ENCODE measurements at regions not wholly inside any gene's neighbourhood (a gene's known extent, or its start where the extent isn't known, plus 50 kb on each side); places are given as distances from the start of the nearest gene placed in this dataset.
"Not testable (repeated sequence)": the region's sequence is repeated elsewhere in the genome, so short reads cannot be mapped to it uniquely, and the experiment has no call there.

GRCh38 chr14:105891631-105892452, 365.5 kb downstream of the TMEM121 start:
- no peaks in the 10 kb centered on the region for H3K4me1 Mint-ChIP-seq (ENCODE audit: unreplicated experiment)
- peak; percentile 48 for DNase-seq (ENCODE audit: extremely low spot score, unreplicated experiment)

GRCh38 chr14:105892453-105893441, 366.4 kb downstream of the TMEM121 start:
- not testable (repeated sequence) for H3K4me3 Mint-ChIP-seq (ENCODE audit: unreplicated experiment); H3K4me1 Mint-ChIP-seq (ENCODE audit: unreplicated experiment); H3K27me3 Mint-ChIP-seq (ENCODE audit: unreplicated experiment); H3K36me3 Mint-ChIP-seq (ENCODE audit: unreplicated experiment); H3K27ac Mint-ChIP-seq (ENCODE audit: unreplicated experiment)
- peak; percentile 76 for DNase-seq (ENCODE audit: extremely low spot score, unreplicated experiment)
- H3K9me3 Mint-ChIP-seq (ENCODE audit: unreplicated experiment), result peaks cover 13% of the 10 kb centered on the region

More at GRCh38 chr14:105891631-105892452, 365.5 kb downstream of the TMEM121 start:
- Mint-ChIP-seq H3K4me3 (ENCODE audit: unreplicated experiment) (no peak overlapping the region), H3K36me3 (ENCODE audit: unreplicated experiment) (no peaks in the 10 kb centered on the region), H3K9me3 (ENCODE audit: unreplicated experiment) (peaks cover 17% of the 10 kb centered on the region), H3K27me3 (ENCODE audit: unreplicated experiment) (no peaks in the 10 kb centered on the region), H3K27ac (ENCODE audit: unreplicated experiment) (no peak overlapping the region)
- no peak for TF ChIP-seq CTCF (IDR thresholded peaks at IDR 0.05)

GRCh38 chr14:105893686-105894085, 367.3 kb downstream of the TMEM121 start:
- H3K27ac Mint-ChIP-seq (ENCODE audit: unreplicated experiment), result not testable (repeated sequence)

GRCh38 chr14:105894125-105894977, 368.0 kb downstream of the TMEM121 start:
- Mint-ChIP-seq H3K36me3 (ENCODE audit: unreplicated experiment) (no peaks in the 10 kb centered on the region), H3K27ac (ENCODE audit: unreplicated experiment) (no peak overlapping the region), H3K27me3 (ENCODE audit: unreplicated experiment) (no peaks in the 10 kb centered on the region), H3K4me3 (ENCODE audit: unreplicated experiment) (no peak overlapping the region), H3K4me1 (ENCODE audit: unreplicated experiment) (no peaks in the 10 kb centered on the region), H3K9me3 (ENCODE audit: unreplicated experiment) (peaks cover 9% of the 10 kb centered on the region)
- DNase-seq (ENCODE audit: extremely low spot score, unreplicated experiment), result no peak
- no peak for TF ChIP-seq CTCF (IDR thresholded peaks at IDR 0.05)

More at GRCh38 chr14:105893686-105894085, 367.3 kb downstream of the TMEM121 start:
- not testable (repeated sequence) for H3K9me3 Mint-ChIP-seq (ENCODE audit: unreplicated experiment); H3K4me1 Mint-ChIP-seq (ENCODE audit: unreplicated experiment); H3K36me3 Mint-ChIP-seq (ENCODE audit: unreplicated experiment); H3K27me3 Mint-ChIP-seq (ENCODE audit: unreplicated experiment); H3K4me3 Mint-ChIP-seq (ENCODE audit: unreplicated experiment)
- peak; percentile 78 for DNase-seq (ENCODE audit: extremely low spot score, unreplicated experiment)

GRCh38 chr14:105894978-105895881, 368.8 kb downstream of the TMEM121 start:
- H3K4me1 Mint-ChIP-seq (ENCODE audit: unreplicated experiment), result no peaks in the 10 kb centered on the region
- H3K27ac Mint-ChIP-seq (ENCODE audit: unreplicated experiment), result no peak overlapping the region
- no peaks in the 10 kb centered on the region for H3K27me3 Mint-ChIP-seq (ENCODE audit: unreplicated experiment)
- no peak overlapping the region for H3K4me3 Mint-ChIP-seq (ENCODE audit: unreplicated experiment)
- no peak for TF ChIP-seq CTCF (IDR thresholded peaks at IDR 0.05)
- no peaks in the 10 kb centered on the region for H3K36me3 Mint-ChIP-seq (ENCODE audit: unreplicated experiment)
- DNase-seq (ENCODE audit: extremely low spot score, unreplicated experiment), result no peak
- H3K9me3 Mint-ChIP-seq (ENCODE audit: unreplicated experiment), result peaks cover 9% of the 10 kb centered on the region

GRCh38 chr14:105896206-105896605, 369.8 kb downstream of the TMEM121 start:
- DNase-seq (ENCODE audit: extremely low spot score, unreplicated experiment); H3K36me3 Mint-ChIP-seq (ENCODE audit: unreplicated experiment); H3K27ac Mint-ChIP-seq (ENCODE audit: unreplicated experiment); H3K4me3 Mint-ChIP-seq (ENCODE audit: unreplicated experiment); H3K4me1 Mint-ChIP-seq (ENCODE audit: unreplicated experiment); H3K27me3 Mint-ChIP-seq (ENCODE audit: unreplicated experiment); H3K9me3 Mint-ChIP-seq (ENCODE audit: unreplicated experiment): not testable (repeated sequence)

- not testable (repeated sequence) for H3K27ac Mint-ChIP-seq (ENCODE audit: unreplicated experiment); H3K9me3 Mint-ChIP-seq (ENCODE audit: unreplicated experiment); DNase-seq (ENCODE audit: extremely low spot score, unreplicated experiment); H3K36me3 Mint-ChIP-seq (ENCODE audit: unreplicated experiment); H3K4me1 Mint-ChIP-seq (ENCODE audit: unreplicated experiment); H3K27me3 Mint-ChIP-seq (ENCODE audit: unreplicated experiment); H3K4me3 Mint-ChIP-seq (ENCODE audit: unreplicated experiment)
Measured at GRCh38 chr14:105896961-105897724, 370.8 kb downstream of the TMEM121 start.

Measured in osteocyte (in vitro differentiated cells).